H9 (cell line): ENCODE measurements at regions not wholly inside any gene's neighbourhood (a gene's known extent, or its start where the extent isn't known, plus 50 kb on each side); places are given as distances from the start of the nearest gene placed in this dataset.

Source experiments
- DNase-seq: peaks from one replicate; pipeline ENCODE4 v3.0.0-alpha.2; 2017
- H2AFZ ChIP-seq: one replicate; pipeline ENCODE4 v1.6.1; 2013; ENCODE audit warnings: mild to moderate bottlenecking, low read length, control low read depth, moderate library complexity
- H2AK5ac ChIP-seq: 2 replicates; pipeline ENCODE4 v1.6.1; 2013; ENCODE audit warnings: low read length, control low read depth, mixed read lengths; ENCODE audit not compliant: insufficient read length
- H2BK120ac ChIP-seq: one replicate; pipeline ENCODE4 v1.6.1; 2013; ENCODE audit warnings: low read depth, mild to moderate bottlenecking, low read length, control low read depth, inconsistent platforms; ENCODE audit not compliant: poor library complexity, severe bottlenecking
- H2BK12ac ChIP-seq: 2 replicates; pipeline ENCODE4 v1.6.1; 2013; ENCODE audit warnings: low read length, control low read depth, mixed read lengths, low read depth; ENCODE audit not compliant: insufficient read length
- H2BK15ac ChIP-seq: 2 replicates; pipeline ENCODE4 v1.6.1; 2013; ENCODE audit warnings: low read depth, low read length, control low read depth
- H2BK20ac ChIP-seq: one replicate; pipeline ENCODE4 v1.6.1; 2013; ENCODE audit warnings: low read depth, mild to moderate bottlenecking, low read length, control low read depth, inconsistent platforms; ENCODE audit not compliant: poor library complexity, severe bottlenecking
- H2BK5ac ChIP-seq: 2 replicates; pipeline ENCODE4 v1.6.1; 2013; ENCODE audit warnings: low read length, control low read depth, mixed read lengths; ENCODE audit not compliant: insufficient read length
- H3K14ac ChIP-seq: 2 replicates; pipeline ENCODE4 v1.6.1; 2013; ENCODE audit warnings: low read length, control low read depth; ENCODE audit not compliant: insufficient read depth
- H3K18ac ChIP-seq: 2 replicates; pipeline ENCODE4 v1.6.1; 2013; ENCODE audit warnings: low read depth, mild to moderate bottlenecking, mixed read lengths, low read length, control low read depth; ENCODE audit not compliant: insufficient read length
- H3K23ac ChIP-seq: 2 replicates; pipeline ENCODE4 v1.6.1; 2013; ENCODE audit warnings: low read length, control low read depth, mixed read lengths, low read depth; ENCODE audit not compliant: insufficient read length
- H3K23me2 ChIP-seq: 2 replicates; pipeline ENCODE4 v1.6.1; 2013; ENCODE audit warnings: low read depth, mild to moderate bottlenecking, mixed read lengths, low read length, control low read depth; ENCODE audit not compliant: insufficient read length, poor library complexity, severe bottlenecking
- H3K27ac ChIP-seq: 2 replicates; pipeline ENCODE4 v1.5.1; 2013; ENCODE audit warnings: low read length, control low read depth, mixed read lengths, low read depth; ENCODE audit not compliant: insufficient read length
- H3K27me3 ChIP-seq: 2 replicates; pipeline ENCODE4 v1.6.1; 2013; ENCODE audit warnings: low read length, control low read depth, inconsistent platforms; ENCODE audit not compliant: insufficient read depth
- H3K4ac ChIP-seq: 2 replicates; pipeline ENCODE4 v1.6.1; 2013; ENCODE audit warnings: low read depth, mild to moderate bottlenecking, control low read depth, inconsistent platforms, low read length, moderate library complexity
- H3K4me1 ChIP-seq: 2 replicates; pipeline ENCODE4 v1.6.1; 2013; ENCODE audit warnings: low read length, control low read depth, inconsistent platforms; ENCODE audit not compliant: insufficient read depth
- H3K4me2 ChIP-seq: 2 replicates; pipeline ENCODE4 v1.6.1; 2013; ENCODE audit warnings: low read length, control low read depth, mixed read lengths; ENCODE audit not compliant: insufficient read length, insufficient read depth
- H3K56ac ChIP-seq: 2 replicates; pipeline ENCODE4 v1.6.1; 2013; ENCODE audit warnings: low read depth, mild to moderate bottlenecking, mixed read lengths, low read length, control low read depth; ENCODE audit not compliant: insufficient read length
- H3K79me1 ChIP-seq: 2 replicates; pipeline ENCODE4 v1.6.1; 2013; ENCODE audit warnings: low read depth, mild to moderate bottlenecking, moderate library complexity, low read length, control low read depth, inconsistent platforms; ENCODE audit not compliant: insufficient read depth, poor library complexity, severe bottlenecking
- H3K79me2 ChIP-seq: 2 replicates; pipeline ENCODE4 v1.6.1; 2013; ENCODE audit warnings: low read length, control low read depth, inconsistent platforms; ENCODE audit not compliant: insufficient read depth
- H3K9ac ChIP-seq: 2 replicates; pipeline ENCODE4 v1.6.1; 2013; ENCODE audit warnings: low read length, control low read depth, mixed read lengths; ENCODE audit not compliant: insufficient read length; ENCODE audit errors: extremely low read depth
- H3K9me3 ChIP-seq: one replicate; pipeline ENCODE4 v1.6.1; 2013; ENCODE audit warnings: low read depth, low read length, inconsistent platforms; ENCODE audit not compliant: control insufficient read depth
- H3T11ph ChIP-seq: one replicate; pipeline ENCODE4 v1.6.1; 2013; ENCODE audit warnings: mild to moderate bottlenecking, low read length, control low read depth, inconsistent platforms
- H4K20me1 ChIP-seq: one replicate; pipeline ENCODE4 v1.6.1; 2013; ENCODE audit not compliant: control insufficient read depth, insufficient read length, insufficient read depth
- H4K5ac ChIP-seq: 2 replicates; pipeline ENCODE4 v1.6.1; 2013; ENCODE audit warnings: low read depth, mild to moderate bottlenecking, mixed read lengths, low read length, control low read depth; ENCODE audit not compliant: insufficient read length
- H4K8ac ChIP-seq: replicated peaks from 2 replicates; pipeline ENCODE4 v1.6.1; 2013; ENCODE audit warnings: low read length, control low read depth, mixed read lengths, low read depth; ENCODE audit not compliant: insufficient read length
- H4K91ac ChIP-seq: 2 replicates; pipeline ENCODE4 v1.6.1; 2013; ENCODE audit warnings: low read depth, mild to moderate bottlenecking, moderate library complexity, mixed read lengths, low read length, control low read depth; ENCODE audit not compliant: insufficient read length
- H3K27ac Mint-ChIP-seq, 3 experiments: 2 replicates in 2 of 3; 3 replicates in 1 of 3; pipeline ENCODE4 v1.8.0; 2020 to 2021; ENCODE audit warnings: mixed read lengths in 3 of 3, mild to moderate bottlenecking in 1 of 3, moderate library complexity in 1 of 3
- H3K27me3 Mint-ChIP-seq: 2 replicates; pipeline ENCODE4 v1.8.0; 2021; ENCODE audit warnings: low read depth, mild to moderate bottlenecking, moderate library complexity, mixed read lengths
- H3K36me3 Mint-ChIP-seq, 3 experiments: 2 replicates in 2 of 3; 3 replicates in 1 of 3; pipeline ENCODE4 v1.8.0; 2020 to 2021; ENCODE audit warnings: low read depth in 3 of 3, mixed read lengths in 3 of 3; ENCODE audit not compliant: insufficient read depth in 1 of 3
- H3K4me1 Mint-ChIP-seq, 2 experiments: 2 replicates each; pipeline ENCODE4 v1.8.0; 2020; ENCODE audit warnings: mixed read lengths in 2 of 2
- H3K4me3 Mint-ChIP-seq, 2 experiments: 2 replicates in 1 of 2; 3 replicates in 1 of 2; pipeline ENCODE4 v1.8.0; 2020 to 2021; ENCODE audit warnings: mild to moderate bottlenecking in 2 of 2, mixed read lengths in 2 of 2, moderate library complexity in 1 of 2
- H3K9me3 Mint-ChIP-seq, 2 experiments: 2 replicates in 1 of 2; 3 replicates in 1 of 2; pipeline ENCODE4 v1.8.0; 2020; ENCODE audit warnings: mild to moderate bottlenecking in 2 of 2, mixed read lengths in 2 of 2, moderate library complexity in 1 of 2
- CTCF ChIP-seq: fragments of 200-600 bp; sonication (generic); conservative IDR thresholded peaks from 3 replicates; pipeline ENCODE4 v1.8.0; 2021; ENCODE audit warnings: antibody characterized with exemption, mild to moderate bottlenecking
- WGBS: extraction: QIAGEN DNeasy Blood & Tissue Kit; methylation state at CpG from one replicate; pipeline ENCODE4 v1.1.7; 2013; ENCODE audit warnings: missing lambda C conversion rate, low lambda C conversion rate, mixed read lengths; ENCODE audit not compliant: insufficient read length; ENCODE audit errors: extremely low coverage; 5-methylcytosine and 5-hydroxymethylcytosine counted together

- Histone ChIP-seq H3K9me3 (no peaks in the 10 kb centered on the region), H2BK12ac (no peak overlapping the region), H2AK5ac (no peak overlapping the region), H3K79me2 (no peaks in the 10 kb centered on the region), H2BK15ac (no peak overlapping the region), H2BK5ac (no peak overlapping the region), H3K4me2 (no peak overlapping the region), H3K18ac (no peak overlapping the region), H2AFZ (no peak overlapping the region), H3K23me2 (no peaks in the 10 kb centered on the region), H4K91ac (no peak overlapping the region), H3K79me1 (no peaks in the 10 kb centered on the region), H3K27ac (no peak overlapping the region), H4K5ac (no peak overlapping the region), H2BK20ac (no peak overlapping the region), H3K4me1 (no peaks in the 10 kb centered on the region), H3K27me3 (no peaks in the 10 kb centered on the region), H3K14ac (no peak overlapping the region), H3K23ac (no peak overlapping the region), H4K20me1 (no peaks in the 10 kb centered on the region), H2BK120ac (no peak overlapping the region), H4K8ac (no peak overlapping the region), H3T11ph (no peak overlapping the region), H3K9ac (no peak overlapping the region), H3K4ac (no peak overlapping the region), H3K56ac (no peak overlapping the region)
- Mint-ChIP-seq H3K36me3 (no peaks in the 10 kb centered on the region), H3K27me3 (peaks cover 8% of the 10 kb centered on the region), H3K9me3 (no peaks in the 10 kb centered on the region), H3K27ac (no peak overlapping the region), H3K4me3 (no peak overlapping the region), H3K4me1 (peaks cover 10 to 16% of the 10 kb centered on the region in 2 experiments)
- no peak for DNase-seq
- TF ChIP-seq CTCF = no peak
- WGBS = no CpG with 5 or more reads among the region's 14 CpGs
Observed at GRCh38 chr1:22339237-22339636, 112.4 kb upstream of the ZBTB40 start.
